HG02623 (cell line): ENCODE measurements at regions not wholly inside any gene's neighbourhood (a gene's known extent, or its start where the extent isn't known, plus 50 kb on each side); places are given as distances from the start of the nearest gene placed in this dataset.
A peak's percentile ranks its signal among the peaks of the same experiment; 100 is the strongest.

ENCODE experiments used
- ATAC-seq: cut with Tn5 transposase; IDR thresholded peaks from one replicate; pipeline ENCODE4 v1.9.1; 2021; ENCODE audit warnings: moderate library complexity; ENCODE audit not compliant: unreplicated experiment

DNA sequence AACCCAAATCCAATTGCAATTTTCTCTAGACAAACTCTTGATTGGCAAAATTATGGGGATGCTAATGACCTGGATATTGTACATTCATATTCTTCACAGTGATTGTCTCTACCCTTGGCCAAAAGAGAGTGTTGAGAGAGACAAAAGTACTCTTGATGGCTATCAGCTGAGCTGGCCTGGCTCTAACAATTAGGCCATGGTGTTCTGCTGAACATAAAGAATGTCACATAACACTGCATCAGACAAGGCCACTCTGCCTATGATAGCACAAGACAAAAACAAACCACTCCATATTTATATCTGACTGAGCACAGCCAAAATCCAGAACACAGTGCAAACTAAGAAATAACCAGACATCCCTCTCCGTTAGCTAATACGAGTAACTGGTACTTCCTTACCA lies 101.7 kb downstream of the ADAMTS1 start:
- no peak for ATAC-seq

DNA sequence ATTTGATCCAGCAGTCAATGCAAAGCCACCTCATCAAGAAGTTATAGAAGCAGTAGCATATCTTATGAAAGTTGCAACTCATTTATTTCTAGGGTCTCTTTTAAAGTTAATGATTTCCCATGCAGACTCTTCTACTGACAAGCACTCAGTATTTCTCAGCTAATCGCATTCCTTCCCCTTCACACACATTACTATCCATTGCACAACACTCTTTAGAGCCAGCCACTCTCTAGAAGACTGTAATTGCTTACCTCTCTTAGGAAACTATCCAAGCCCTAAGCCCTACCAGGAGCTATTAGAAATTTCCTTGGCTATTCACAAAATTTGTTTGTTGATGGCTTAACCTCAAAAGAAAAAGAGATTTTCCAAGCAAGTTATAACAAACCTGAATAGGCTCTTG lies 106.0 kb downstream of the ADAMTS1 start:
- no peak for ATAC-seq

DNA sequence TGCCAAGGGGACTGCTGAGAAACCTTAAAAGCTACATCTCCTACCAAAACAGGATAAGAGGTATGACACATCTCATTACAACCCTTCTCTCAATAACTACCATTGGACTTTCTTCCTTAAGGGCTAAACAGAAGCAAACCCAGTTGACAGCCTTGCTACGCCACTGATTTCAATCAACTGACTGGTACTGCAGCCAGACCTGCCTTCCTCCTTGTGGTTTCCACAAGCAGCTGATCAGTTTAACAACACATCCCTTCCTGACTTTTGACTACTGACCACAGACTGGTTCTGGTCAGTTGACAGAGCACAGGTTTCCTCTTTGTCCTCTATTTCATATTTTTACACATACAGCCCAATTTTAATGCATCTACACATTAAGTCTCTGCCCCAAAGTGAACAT lies 108.8 kb downstream of the ADAMTS1 start:
- ATAC-seq: no peak

DNA sequence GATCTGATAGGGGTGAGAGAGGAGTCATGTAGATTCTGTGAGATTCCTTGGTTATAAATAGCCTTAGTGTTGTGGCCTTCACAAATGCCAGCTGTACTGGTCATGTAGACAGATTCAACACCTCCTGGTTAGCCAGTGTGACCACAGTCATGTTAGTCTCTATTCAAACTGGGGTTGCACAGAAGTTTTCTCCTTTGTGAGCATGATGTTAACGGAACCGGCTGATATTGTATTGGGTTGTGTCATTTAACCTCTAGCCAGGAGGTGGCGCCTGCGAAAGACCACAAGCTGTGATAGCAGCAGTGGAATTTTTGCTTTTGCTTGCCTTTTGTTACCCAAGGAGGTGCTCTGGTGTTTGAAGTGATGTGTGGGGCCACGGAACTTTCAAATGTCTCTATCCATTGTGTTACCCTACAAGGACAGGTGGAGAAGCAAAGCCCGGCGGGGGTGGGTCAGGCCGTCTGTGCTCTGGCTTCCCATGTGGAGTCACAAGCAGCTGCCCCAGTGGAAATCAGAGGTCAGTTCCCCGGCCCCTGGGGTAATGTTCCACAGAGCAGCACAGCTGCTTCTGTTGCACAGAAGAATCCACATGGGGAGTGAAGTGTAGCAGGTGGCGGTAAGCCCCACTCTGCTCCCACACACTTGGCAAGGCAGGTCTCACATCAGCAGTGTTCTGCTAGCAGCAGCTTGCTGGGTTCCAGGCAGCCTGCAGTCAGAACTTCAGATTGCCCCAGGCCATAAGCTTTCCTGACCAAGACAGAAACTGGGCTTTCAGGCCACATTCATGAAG lies 112.6 kb downstream of the ADAMTS1 start:
- ATAC-seq: no peak

DNA sequence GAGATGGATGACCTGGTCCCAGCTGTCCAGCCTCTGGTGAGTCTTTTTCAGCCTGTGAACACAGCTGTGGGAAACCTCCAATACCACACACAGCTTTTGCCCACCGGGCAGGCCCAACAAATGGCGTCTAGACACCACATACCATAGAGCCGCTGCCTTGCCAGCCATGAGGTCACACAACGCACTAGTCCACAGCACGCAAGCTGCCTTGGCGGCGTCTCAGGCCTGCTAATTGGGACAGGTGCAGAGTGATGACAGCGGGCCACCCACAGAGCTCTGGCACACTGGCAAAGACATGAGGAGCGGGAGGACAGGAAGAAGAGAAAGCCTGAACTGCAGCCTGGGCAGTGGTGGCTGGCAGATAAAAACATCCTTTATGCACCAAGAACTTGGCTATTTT lies 125.5 kb downstream of the ADAMTS1 start:
- no peak for ATAC-seq

DNA sequence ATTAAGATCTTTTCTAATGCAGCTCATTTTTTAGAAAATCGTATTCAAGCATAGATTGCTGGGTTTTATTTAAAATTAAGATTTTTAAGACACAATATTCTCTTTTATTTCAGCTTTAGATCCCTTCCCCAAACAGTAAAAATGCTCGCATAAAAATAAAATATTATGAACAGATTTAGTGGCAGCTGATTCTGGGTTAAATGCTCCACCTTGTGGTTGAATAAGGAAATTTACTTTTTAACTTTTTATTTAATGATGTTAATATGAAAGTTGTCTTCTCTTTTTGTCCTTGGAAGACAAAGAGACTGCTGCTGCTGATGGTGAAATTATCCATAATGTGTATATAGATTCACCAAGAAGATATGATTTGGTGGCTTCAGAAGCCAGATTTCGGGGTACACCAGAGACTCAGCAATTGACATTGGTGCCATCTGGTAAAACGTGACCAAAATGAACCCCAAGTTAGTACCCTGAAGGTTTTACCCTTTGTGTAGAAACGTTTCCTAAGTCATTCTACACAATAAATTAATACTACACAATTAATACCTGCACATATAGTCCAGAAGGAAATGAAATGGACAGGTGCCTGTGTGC lies 128.0 kb downstream of the ADAMTS1 start:
- ATAC-seq: no peak

DNA sequence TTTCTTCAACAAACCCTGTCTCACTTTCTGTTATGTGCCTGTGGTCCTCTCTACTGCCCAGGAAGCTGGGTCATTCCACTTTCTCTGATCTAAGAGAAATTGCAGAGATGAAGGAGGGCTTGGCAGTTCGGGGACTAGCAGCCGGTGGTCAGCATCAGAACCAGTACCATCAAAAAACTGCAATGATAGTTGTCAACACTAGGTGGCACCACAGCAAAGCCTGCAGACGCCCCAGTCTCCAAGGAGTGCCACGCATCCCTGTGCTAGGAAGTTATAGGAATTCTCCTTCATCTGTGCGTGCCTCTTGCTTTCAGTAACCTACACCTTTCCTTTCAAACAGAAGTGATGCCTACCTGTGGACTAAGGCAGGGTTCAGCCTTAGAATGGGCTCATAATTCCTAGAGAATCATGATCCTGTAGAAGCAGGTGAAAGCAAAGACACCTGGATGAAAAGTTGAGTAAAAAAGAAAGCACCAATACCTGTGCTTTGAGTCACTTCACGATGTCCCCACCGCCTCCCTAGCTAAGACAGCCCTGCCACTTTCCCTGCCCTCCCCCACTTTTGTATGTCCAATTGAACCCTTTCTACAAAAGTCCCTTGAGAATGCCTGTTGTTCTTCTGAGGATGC lies 129.2 kb downstream of the ADAMTS1 start:
- ATAC-seq: peak; percentile 53

DNA sequence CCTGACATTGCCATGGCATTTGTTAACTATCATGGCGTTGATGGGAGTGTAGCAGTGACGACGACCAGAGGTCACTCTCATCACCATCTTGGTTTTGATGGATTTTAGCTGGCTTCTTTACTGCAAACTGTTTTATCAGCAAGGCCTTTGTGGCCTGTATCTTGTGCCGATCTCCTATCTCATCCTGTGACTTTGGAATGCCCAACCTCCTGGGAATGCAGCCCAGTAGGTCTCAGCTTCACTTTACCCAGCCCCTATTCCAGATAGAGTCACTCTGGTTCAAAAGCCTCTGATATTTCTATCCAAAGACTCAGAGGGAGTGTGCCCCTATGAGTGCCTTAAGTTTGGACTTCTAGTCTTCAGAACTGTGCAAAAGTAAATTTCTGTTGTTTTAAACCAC lies 130.1 kb downstream of the ADAMTS1 start:
- no peak for ATAC-seq

DNA sequence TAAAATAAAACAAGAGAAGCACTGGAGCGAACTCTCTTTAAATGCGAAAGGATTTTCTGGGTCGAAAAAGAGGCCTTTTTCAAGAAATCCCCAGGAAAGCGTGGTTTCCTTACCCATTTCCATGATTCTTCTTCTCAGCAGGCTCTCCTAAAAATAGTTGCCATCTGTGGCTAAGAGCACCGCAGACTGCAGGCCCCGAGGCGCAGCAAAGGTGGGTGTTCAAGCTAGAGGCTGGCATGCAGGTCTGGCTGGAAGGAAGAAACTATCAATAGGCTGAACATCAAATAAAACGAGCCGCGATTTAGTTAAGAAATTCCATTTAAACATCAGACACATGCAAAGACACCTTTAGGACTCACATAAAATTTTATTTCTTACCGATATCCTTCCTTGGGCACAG lies 135.1 kb downstream of the ADAMTS1 start:
- ATAC-seq: no peak

DNA sequence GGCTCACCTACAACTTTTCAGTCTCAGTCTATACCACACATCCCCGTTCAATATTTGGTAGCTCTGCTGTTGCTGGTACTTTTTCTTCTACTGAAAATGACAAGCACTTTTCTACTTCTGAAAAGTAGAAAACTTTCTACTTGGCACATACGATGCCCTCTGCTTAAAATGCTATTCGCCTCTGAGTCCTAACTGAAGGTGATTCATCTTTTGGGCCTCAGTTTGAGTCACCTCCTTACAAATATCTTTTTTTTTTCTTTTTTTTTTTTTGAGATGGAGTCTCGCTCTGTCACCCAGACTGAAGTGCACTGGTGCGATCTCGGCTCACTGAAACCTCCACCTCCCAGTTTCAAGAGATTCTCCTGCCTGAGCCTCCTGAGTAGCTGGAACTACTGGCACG lies 136.0 kb upstream of the CYYR1 start:
- no peak for ATAC-seq

DNA sequence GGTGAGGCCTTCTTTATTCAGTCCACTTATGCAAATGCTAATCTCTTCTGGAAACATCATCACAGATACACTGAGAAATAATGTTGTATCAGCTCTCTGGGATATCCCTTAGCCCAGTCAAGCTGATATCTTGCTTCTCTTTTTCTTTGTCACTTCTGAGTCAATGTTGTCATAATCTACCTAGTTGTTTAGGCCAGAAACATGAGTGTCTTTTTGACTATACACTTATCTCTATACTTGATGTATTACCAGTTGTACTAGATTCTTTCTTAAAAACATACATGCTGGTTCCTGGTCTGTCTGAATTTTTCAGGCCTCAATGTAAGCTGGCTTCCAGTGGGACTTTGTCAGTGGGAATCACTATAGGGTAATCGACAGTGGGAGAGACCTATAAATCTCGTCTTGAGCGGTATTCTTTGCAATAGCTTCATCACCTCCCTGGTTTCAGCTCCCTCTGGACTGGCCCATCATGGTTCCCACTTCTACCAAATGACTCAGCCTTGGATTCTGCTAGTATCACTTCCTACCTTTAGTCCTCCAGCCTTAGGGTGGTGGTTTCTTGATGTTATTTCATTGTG lies 135.2 kb upstream of the CYYR1 start:
- ATAC-seq: no peak

DNA sequence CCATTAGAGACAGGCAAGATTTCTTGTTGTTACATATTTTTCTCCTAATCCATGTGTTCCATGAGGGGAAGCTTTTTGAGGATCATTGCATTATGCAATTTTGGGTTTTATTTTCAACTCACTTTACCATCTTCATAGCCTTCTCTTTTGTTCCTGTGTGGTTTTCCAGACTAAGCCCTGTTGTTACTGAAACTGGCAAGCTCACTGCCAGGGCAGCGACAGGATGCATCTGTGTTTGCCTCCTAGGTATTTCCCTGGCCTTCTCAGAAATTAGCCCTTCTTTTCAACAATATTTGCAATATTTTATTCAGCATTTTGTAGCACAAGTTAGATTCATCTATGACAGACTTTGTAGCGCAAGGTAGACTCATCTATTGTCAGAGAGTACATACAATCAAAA lies 134.2 kb upstream of the CYYR1 start:
- no peak for ATAC-seq

DNA sequence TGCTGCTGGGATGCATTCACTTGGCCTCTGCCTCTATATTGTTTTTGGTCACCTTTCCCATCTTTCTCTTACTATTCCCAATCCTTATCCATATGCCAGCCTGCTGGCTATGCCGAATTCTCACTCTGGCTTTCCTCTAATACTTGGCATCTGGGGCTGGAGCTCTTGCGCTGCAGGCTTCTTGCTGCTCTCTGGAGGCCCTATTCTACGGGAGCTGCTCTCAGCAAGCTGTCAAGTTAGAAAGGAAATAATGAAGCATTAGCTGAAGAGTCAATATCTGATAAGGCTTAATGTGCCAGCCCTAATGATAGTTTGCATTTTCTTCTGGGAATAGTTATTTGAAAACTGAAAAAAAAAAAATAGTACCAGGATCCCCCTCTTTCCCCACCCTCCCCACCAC lies 125.3 kb upstream of the CYYR1 start:
- ATAC-seq: no peak

DNA sequence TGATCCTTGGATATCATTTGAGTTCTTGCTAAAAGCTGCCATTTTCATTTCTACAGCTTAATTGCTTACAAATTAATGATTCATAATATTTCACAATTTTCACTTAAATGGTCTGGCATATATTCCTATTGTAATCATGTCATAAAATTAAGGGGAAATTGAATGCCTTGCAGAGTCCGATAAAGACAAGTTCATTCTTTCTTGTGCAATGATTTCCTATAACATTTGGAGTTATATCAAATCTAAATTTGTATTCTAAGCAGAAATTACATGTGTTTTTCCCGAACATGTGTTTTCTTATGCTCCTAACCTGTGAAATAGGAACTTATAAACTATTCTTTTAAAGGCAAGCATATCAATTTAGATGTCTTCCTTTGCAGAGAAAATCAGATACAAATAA lies 118.3 kb upstream of the CYYR1 start:
- no peak for ATAC-seq

DNA sequence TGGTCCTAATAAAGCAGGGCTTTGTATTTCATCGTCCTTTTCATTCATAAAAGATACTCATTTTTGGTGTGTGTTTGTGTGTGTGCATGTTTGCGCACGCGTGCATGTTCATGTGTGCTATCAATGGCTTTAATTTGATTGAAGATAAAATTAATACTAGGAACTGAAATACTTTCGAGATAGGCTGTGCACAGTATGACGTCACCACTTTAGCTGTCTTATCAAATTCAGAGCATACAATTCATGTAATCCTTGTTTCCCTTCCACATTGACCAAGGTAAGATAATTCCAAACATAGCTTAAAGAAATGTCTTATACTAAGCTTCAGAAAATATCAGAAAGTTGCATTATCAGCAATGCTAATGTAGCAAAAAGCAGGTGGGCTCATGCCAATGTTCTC lies 113.6 kb upstream of the CYYR1 start:
- no peak for ATAC-seq

DNA sequence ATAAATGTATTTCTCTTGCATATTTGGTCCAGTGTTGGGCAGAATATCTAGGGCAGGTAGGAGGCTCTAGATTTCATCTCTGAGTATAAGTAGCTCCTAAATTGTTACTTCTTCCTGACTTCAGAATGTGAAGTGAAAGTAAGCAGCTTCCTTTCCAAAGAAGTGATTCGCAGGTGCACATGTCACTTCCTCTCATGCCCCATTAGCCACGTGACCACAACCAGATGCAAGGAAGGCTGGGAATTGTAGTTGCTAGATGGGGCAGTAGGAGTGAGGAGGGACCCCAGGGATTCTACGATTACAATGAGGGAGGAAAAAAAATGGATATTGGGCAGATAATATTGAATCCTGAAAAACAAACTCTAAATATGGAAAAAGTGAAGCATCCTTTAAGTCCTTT lies 113.2 kb upstream of the CYYR1 start:
- peak; percentile 58 for ATAC-seq

DNA sequence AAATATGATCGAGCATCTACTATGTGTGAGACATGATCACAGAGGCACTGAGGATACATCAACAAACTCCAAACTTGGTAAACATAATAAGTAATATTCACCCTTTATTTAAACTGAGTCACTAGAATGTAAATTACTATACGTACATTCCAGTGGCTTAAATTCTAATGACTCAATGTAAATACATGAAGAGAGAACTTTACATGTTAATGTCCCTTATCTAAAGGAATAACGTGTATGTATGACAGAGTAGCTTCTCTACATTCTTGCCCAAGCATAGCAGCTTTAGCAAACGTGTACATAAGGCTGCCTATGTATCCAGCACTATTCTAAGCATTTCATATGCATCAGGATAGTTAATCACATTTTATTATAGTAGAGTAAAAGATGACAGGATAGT lies 111.8 kb upstream of the CYYR1 start:
- no peak for ATAC-seq

DNA sequence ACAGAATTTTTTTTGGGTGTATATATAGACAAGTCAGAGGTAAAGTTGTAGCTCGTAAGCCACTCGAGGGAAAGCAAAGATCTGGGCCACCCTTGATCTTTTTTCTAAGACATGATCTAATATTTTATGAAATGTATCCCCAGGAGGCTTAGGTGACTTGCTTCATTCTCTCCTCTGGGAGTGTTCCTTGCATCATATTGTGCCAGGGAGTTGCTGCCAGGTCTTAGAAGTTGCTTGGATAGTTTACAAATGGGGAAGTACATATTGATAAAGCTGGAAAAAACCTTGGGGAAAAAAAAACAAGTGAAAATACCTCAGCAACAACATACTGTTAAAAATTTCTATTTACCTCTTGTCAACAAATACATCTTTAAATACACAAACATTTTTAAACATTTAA lies 110.9 kb upstream of the CYYR1 start:
- no peak for ATAC-seq

DNA sequence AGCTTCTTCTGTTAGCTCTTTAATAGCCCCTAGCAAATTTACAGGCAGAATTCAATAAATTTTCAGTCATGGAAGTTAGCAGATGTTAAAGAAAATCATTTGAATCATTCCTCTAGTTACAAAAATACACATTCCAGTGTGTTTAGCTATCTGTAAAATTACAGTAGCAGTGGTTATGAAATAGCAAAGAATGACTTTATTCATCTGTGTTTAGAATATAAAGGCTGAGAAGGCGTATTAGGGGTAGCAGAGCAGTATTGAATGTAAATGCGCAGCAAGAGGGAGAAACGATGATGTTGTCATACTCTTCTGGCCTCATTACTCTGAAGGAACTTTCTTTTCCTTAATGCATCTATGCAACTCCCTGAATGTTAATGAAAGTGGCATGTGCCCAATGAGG lies 106.2 kb upstream of the CYYR1 start:
- ATAC-seq: no peak

DNA sequence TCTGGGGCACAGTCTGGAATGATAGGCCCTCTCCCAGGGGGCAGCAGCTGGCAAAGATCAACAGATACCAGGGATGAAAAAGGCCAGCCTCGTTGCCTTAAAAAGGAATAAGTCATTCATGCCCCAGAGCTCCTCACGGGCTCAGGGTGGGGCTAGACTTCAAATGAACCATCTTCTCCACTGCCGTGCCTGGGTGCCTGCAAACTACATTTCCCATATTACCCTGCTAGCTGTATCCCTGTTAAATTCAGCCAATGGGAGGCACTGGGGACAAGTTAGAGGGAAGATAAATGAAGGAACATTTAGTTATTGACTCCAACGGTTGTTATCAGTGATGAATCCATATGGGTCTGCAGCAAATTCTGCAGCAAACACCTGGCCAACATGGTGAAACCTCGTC lies 101.2 kb upstream of the CYYR1 start:
- no peak for ATAC-seq

DNA sequence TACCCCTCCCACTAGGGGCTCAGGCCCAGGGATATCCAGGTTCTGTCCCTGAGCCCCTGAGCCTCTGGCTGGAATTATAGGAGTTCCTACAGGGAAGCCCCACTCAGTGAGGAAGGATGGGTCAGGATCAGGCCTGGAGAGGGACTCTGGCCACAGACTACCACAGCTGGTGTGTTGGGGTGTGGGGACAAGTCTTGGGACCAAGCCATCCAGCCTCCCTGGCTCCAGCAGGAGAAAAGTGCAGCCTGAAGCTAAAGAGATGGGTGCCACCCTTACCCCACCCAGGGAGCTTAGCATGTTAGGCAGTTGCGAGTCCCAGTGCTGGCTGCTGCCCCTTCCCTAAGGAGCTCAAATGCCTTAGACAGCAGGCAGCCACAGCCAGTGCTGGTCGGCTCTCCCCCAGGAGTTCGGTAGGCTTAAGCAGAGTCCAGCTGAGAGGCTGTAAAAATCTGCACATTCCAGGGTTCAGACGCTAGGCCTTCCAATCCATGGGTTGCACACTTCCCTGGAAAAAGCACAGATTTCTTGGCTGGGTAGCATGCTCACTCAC lies 96.2 kb upstream of the CYYR1 start:
- no peak for ATAC-seq

DNA sequence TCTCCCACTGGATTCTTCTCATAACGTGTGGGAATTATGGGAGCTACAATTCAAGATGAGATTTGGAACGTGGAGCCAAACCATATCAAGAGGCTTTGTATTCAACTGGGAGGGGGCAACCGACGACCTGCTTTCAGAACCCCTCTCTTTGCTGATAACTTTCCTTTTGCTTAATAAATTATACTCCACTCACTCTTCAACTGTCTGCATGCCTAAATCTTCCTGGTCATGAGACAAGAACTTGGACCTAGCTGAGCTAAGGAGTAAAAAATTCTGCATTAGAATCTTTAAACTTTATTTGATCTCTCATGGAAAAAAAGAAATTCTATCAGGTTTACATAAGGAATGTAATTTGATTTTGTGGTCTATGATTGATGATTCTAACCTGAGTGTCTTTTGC lies 86.7 kb upstream of the CYYR1 start:
- no peak for ATAC-seq
